HCT116 (cell line): ENCODE measurements at regions not wholly inside any gene's neighbourhood (a gene's known extent, or its start where the extent isn't known, plus 50 kb on each side); places are given as distances from the start of the nearest gene placed in this dataset.

Experiments
- ATAC-seq: fragments of 200-7000 bp; cut with Tn5 transposase; 2 replicates; pipeline ENCODE4 v1.9.1; 2020; ENCODE audit warnings: mild to moderate bottlenecking, moderate library complexity
- BruUV-seq: library from RNA; stranded (reverse); fragments of 400-500 nt; replicated peaks from 2 replicates; lab custom pipeline; 2021; lab: Mats Ljungman, UMichigan
- CTCF ChIA-PET: fragments of 300-600 bp; sonication (Branson Sonifier 250); formaldehyde crosslinking; loops from one replicate; lab custom pipeline; 2021; ENCODE audit warnings: antibody characterized with exemption; lab: Charles Lee
- POLR2A ChIA-PET: fragments of 300-600, 350-600 bp; sonication (Branson Sonifier 250); formaldehyde crosslinking; loops from one replicate; lab custom pipeline; 2021; ENCODE audit warnings: antibody characterized with exemption; lab: Charles Lee
- RAD21 ChIA-PET, 2 experiments: fragments of 300-600 bp; sonication (Branson Sonifier 250); formaldehyde crosslinking; loops; one replicate each; lab custom pipeline; 2023; ENCODE audit warnings: low total read pairs in 2 of 2; ENCODE audit not compliant: uncharacterized antibody in 2 of 2, unreplicated experiment in 2 of 2, low non-redundant PET in 1 of 2; lab: Charles Lee
- DNase-seq: peaks from one replicate; pipeline ENCODE4 v3.0.0-alpha.2; 2010; ENCODE audit warnings: low read depth, low spot score
- H2AFZ ChIP-seq: fragments of 200-600 bp; shearing (Covaris generic), sonication (generic); 2 replicates; pipeline ENCODE4 v1.6.1; 2017; ENCODE audit warnings: low read depth, mixed run types, mixed read lengths, antibody characterized with exemption, low read length; ENCODE audit not compliant: poor library complexity, severe bottlenecking
- H3K27ac ChIP-seq: 2 replicates; pipeline ENCODE4 v1.5.1; 2012; ENCODE audit warnings: low read depth, low read length
- H3K27me3 ChIP-seq: fragments of 200-600 bp; sonication (generic); 2 replicates; pipeline ENCODE4 v1.6.1; 2016; ENCODE audit warnings: mixed run types, low read length, mixed read lengths; ENCODE audit not compliant: insufficient read depth
- H3K36me3 ChIP-seq, 2 experiments: fragments of 200-500 bp in 1 of 2; fragments of 200-600 bp in 1 of 2; sonication (Bioruptor generic) in 1 of 2; sonication (generic) in 1 of 2; 2 replicates each; pipeline versions ENCODE4 v1.5.1 to v1.6.1; 2014 to 2016; ENCODE audit warnings: low read length in 2 of 2, inconsistent platforms in 1 of 2, mixed read lengths in 1 of 2, mixed run types in 1 of 2; ENCODE audit not compliant: insufficient read depth in 2 of 2, control insufficient read depth in 1 of 2
- H3K4me1 ChIP-seq, 2 experiments: fragments of 200-600 bp in 1 of 2; sonication (generic) in 1 of 2; 2 replicates each; pipeline versions ENCODE4 v1.5.1 to v1.6.1; 2012 to 2017; ENCODE audit warnings: low read length in 2 of 2, inconsistent platforms in 1 of 2, mild to moderate bottlenecking in 1 of 2, mixed read lengths in 1 of 2, mixed run types in 1 of 2, moderate library complexity in 1 of 2; ENCODE audit not compliant: insufficient read depth in 2 of 2, control insufficient read depth in 1 of 2
- H3K4me2 ChIP-seq: fragments of 200-600 bp; sonication (generic); 2 replicates; pipeline ENCODE4 v1.6.1; 2017; ENCODE audit warnings: mixed run types, low read length, mixed read lengths
- H3K4me3 ChIP-seq, 2 experiments: fragments of 200-600 bp in 1 of 2; sonication (generic) in 1 of 2; replicated peaks in 1 of 2; 2 replicates each; pipeline ENCODE4 v1.5.1; 2011 to 2016; ENCODE audit warnings: low read length in 2 of 2, control low read depth in 1 of 2, low read depth in 1 of 2, mild to moderate bottlenecking in 1 of 2, mixed read lengths in 1 of 2, mixed run types in 1 of 2
- H3K79me2 ChIP-seq: fragments of 200-600 bp; sonication (generic); 2 replicates; pipeline ENCODE4 v1.6.1; 2017; ENCODE audit warnings: mild to moderate bottlenecking, mixed run types, low read length, moderate library complexity, mixed read lengths; ENCODE audit not compliant: insufficient read depth
- H3K9ac ChIP-seq: fragments of 200-600 bp; sonication (generic); 2 replicates; pipeline ENCODE4 v1.6.1; 2016; ENCODE audit warnings: low read length, mixed read lengths
- H3K9me2 ChIP-seq: fragments of 200-600 bp; sonication (generic), shearing (Covaris generic); 2 replicates; pipeline ENCODE4 v1.6.1; 2017; ENCODE audit warnings: mixed run types, mild to moderate bottlenecking, moderate library complexity; ENCODE audit not compliant: insufficient read depth
- H3K9me3 ChIP-seq, 2 experiments: fragments of 200-500 bp in 1 of 2; fragments of 200-600 bp in 1 of 2; sonication (Bioruptor generic) in 1 of 2; sonication (generic) in 1 of 2; 2 replicates each; pipeline ENCODE4 v1.6.1; 2014 to 2017; ENCODE audit warnings: low read length in 2 of 2, mixed read lengths in 2 of 2, inconsistent platforms in 1 of 2, low read depth in 1 of 2, mild to moderate bottlenecking in 1 of 2, mixed run types in 1 of 2, moderate library complexity in 1 of 2; ENCODE audit not compliant: control insufficient read depth in 1 of 2, insufficient read depth in 1 of 2
- H4K20me1 ChIP-seq: fragments of 200-600 bp; sonication (generic), shearing (Covaris generic); 2 replicates; pipeline ENCODE4 v1.6.1; 2017; ENCODE audit warnings: mixed run types, mild to moderate bottlenecking, moderate library complexity; ENCODE audit not compliant: insufficient read depth
- CBX3 ChIP-seq: IDR thresholded peaks from 2 replicates; pipeline ENCODE4 v1.6.1; 2012; ENCODE audit warnings: low read depth
- CEBPB ChIP-seq: IDR thresholded peaks from 2 replicates; pipeline ENCODE4 v1.6.1; 2012; ENCODE audit warnings: low read depth
- EZH2 ChIP-seq: fragments of 200-600 bp; sonication (generic); IDR thresholded peaks from 2 replicates; pipeline ENCODE4 v1.6.1; 2017; ENCODE audit warnings: antibody characterized with exemption, mixed run types
- FOSL1 ChIP-seq: IDR thresholded peaks from 2 replicates; pipeline ENCODE4 v1.6.1; 2012; ENCODE audit warnings: low read depth
- MAX ChIP-seq: IDR thresholded peaks from 2 replicates; pipeline ENCODE4 v1.6.1; 2012
- POLR2A ChIP-seq: IDR thresholded peaks from 2 replicates; pipeline ENCODE4 v1.7.0; 2011; ENCODE audit warnings: borderline replicate concordance; ENCODE audit not compliant: insufficient read depth, insufficient read length; ENCODE audit errors: extremely low read depth
- POLR2AphosphoS5 ChIP-seq: IDR thresholded peaks from 2 replicates; pipeline ENCODE4 v1.6.1; 2011; ENCODE audit warnings: mild to moderate bottlenecking, low read depth, low read length, moderate library complexity
- RAD21 ChIP-seq: IDR thresholded peaks from 2 replicates; pipeline ENCODE4 v1.6.1; 2012; ENCODE audit warnings: low read depth, mild to moderate bottlenecking
- SIN3A ChIP-seq: IDR thresholded peaks from 2 replicates; pipeline ENCODE4 v1.6.1; 2012; ENCODE audit warnings: low read depth
- SP1 ChIP-seq: IDR thresholded peaks from 2 replicates; pipeline ENCODE4 v1.6.1; 2012; ENCODE audit warnings: low read depth
- SRF ChIP-seq: IDR thresholded peaks from 2 replicates; pipeline ENCODE4 v1.6.1; 2012; ENCODE audit warnings: low read depth
- TCF7L2 ChIP-seq: IDR thresholded peaks from 2 replicates; pipeline ENCODE4 v1.7.0; 2011; ENCODE audit warnings: borderline replicate concordance, inconsistent platforms; ENCODE audit not compliant: insufficient read depth, insufficient read length; ENCODE audit errors: extremely low read depth
- YY1 ChIP-seq: IDR thresholded peaks from 2 replicates; pipeline ENCODE4 v1.6.1; 2011; ENCODE audit warnings: low read length, low read depth, moderate library complexity, mild to moderate bottlenecking; ENCODE audit not compliant: insufficient replicate concordance; ENCODE audit errors: extremely low read depth
- intact Hi-C: fragments of 100-400 bp; cut with micrococcal nuclease; formaldehyde crosslinking; loops from 2 replicates; pipeline ENCODE4 v1.10.0; 2022
- TF ChIP-seq, protein P1 (sequence below): IDR thresholded peaks from 2 replicates; pipeline ENCODE4 v1.6.1; 2012
- TF ChIP-seq, protein P2 (sequence below): IDR thresholded peaks from 2 replicates; pipeline ENCODE4 v1.6.1; 2012; ENCODE audit warnings: low read depth

GRCh38 chr19:28164214-28164613 is 1048.7 kb downstream of the UQCRFS1 start:
- CTCF ChIA-PET: no interaction called here
- Histone ChIP-seq H3K9me3 (peaks cover 7 to 29% of the 10 kb centered on the region in 2 experiments; a peak in 2 of 4 replicates), H3K4me3 (no peak overlapping the region), H3K27me3 (no peaks in the 10 kb centered on the region), H3K9ac (no peak overlapping the region), H4K20me1 (no peaks in the 10 kb centered on the region), H3K79me2 (no peaks in the 10 kb centered on the region), H3K36me3 (no peaks in the 10 kb centered on the region), H3K9me2 (no peaks in the 10 kb centered on the region), H3K27ac (no peak overlapping the region), H3K4me2 (no peak overlapping the region), H2AFZ (no peak overlapping the region), H3K4me1 (no peaks in the 10 kb centered on the region)
- no TSS peak for BruUV-seq
- POLR2A ChIA-PET: no interaction called here
- intact Hi-C loops: no loop called here
- RAD21 ChIA-PET: no interaction called here
- TF ChIP-seq, protein P1, sequence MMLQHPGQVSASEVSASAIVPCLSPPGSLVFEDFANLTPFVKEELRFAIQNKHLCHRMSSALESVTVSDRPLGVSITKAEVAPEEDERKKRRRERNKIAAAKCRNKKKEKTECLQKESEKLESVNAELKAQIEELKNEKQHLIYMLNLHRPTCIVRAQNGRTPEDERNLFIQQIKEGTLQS: no peak
- DNase-seq (no peak), ATAC-seq (no peak)

DNA sequence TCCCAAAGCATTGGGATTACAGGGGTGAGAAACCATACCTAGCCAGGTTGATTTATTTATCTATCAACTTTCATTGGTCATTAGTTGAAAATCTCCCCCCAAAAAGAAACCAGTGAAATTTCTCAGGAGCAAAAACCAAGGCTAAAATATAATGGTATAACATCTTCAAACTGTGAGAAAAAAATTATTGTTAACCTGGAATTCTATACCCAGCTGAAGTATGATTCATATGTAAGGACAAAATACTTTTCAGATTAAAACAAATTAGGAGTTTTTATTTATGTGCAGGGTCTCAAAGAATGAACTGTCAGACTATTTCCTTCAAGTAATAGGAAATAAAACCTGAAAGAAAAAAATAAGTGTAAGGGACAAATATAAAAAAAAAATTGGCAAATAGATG is 1053.9 kb downstream of the UQCRFS1 start:
- intact Hi-C loops: no loop called here
- Histone ChIP-seq H3K4me3 (no peak overlapping the region), H3K9ac (no peak overlapping the region), H3K27ac (no peak overlapping the region), H3K36me3 (no peaks in the 10 kb centered on the region), H3K27me3 (no peaks in the 10 kb centered on the region), H3K79me2 (no peaks in the 10 kb centered on the region), H3K4me1 (no peaks in the 10 kb centered on the region), H4K20me1 (no peaks in the 10 kb centered on the region), H3K9me3 (peaks cover 7 to 32% of the 10 kb centered on the region in 2 experiments; a peak in 2 of 4 replicates), H2AFZ (no peak overlapping the region), H3K9me2 (no peaks in the 10 kb centered on the region), H3K4me2 (no peak overlapping the region)
- ATAC-seq (no peak), DNase-seq (no peak)
- ChIA-PET CTCF (no interaction called here), POLR2A (no interaction called here), RAD21 (no interaction called here)
- TF ChIP-seq POLR2AphosphoS5 (no peak), SP1 (no peak), MAX (no peak), SIN3A (no peak), CBX3 (no peak), SRF (no peak), CEBPB (no peak), TCF7L2 (no peak), EZH2 (no peak), RAD21 (no peak), FOSL1 (no peak), YY1 (no peak), POLR2A (no peak)
- TF ChIP-seq, protein P1: no peak
- TF ChIP-seq, protein P2, sequence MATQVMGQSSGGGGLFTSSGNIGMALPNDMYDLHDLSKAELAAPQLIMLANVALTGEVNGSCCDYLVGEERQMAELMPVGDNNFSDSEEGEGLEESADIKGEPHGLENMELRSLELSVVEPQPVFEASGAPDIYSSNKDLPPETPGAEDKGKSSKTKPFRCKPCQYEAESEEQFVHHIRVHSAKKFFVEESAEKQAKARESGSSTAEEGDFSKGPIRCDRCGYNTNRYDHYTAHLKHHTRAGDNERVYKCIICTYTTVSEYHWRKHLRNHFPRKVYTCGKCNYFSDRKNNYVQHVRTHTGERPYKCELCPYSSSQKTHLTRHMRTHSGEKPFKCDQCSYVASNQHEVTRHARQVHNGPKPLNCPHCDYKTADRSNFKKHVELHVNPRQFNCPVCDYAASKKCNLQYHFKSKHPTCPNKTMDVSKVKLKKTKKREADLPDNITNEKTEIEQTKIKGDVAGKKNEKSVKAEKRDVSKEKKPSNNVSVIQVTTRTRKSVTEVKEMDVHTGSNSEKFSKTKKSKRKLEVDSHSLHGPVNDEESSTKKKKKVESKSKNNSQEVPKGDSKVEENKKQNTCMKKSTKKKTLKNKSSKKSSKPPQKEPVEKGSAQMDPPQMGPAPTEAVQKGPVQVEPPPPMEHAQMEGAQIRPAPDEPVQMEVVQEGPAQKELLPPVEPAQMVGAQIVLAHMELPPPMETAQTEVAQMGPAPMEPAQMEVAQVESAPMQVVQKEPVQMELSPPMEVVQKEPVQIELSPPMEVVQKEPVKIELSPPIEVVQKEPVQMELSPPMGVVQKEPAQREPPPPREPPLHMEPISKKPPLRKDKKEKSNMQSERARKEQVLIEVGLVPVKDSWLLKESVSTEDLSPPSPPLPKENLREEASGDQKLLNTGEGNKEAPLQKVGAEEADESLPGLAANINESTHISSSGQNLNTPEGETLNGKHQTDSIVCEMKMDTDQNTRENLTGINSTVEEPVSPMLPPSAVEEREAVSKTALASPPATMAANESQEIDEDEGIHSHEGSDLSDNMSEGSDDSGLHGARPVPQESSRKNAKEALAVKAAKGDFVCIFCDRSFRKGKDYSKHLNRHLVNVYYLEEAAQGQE: no peak
- BruUV-seq: no TSS peak
